Osteoblast (primary cell): ENCODE measurements at regions not wholly inside any gene's neighbourhood (a gene's known extent, or its start where the extent isn't known, plus 50 kb on each side); places are given as distances from the start of the nearest gene placed in this dataset.
A peak's percentile ranks its signal among the peaks of the same experiment; 100 is the strongest.
"Not testable (repeated sequence)": the region's sequence is repeated elsewhere in the genome, so short reads cannot be mapped to it uniquely, and the experiment has no call there.

ENCODE experiments used
- DNase-seq: peaks from one replicate; pipeline ENCODE4 v3.0.0; 2011; ENCODE audit warnings: low spot score, mixed read lengths; ENCODE audit not compliant: insufficient read length; ENCODE audit errors: missing footprints
- H2AFZ ChIP-seq: 2 replicates; pipeline ENCODE4 v1.6.0; 2011; ENCODE audit warnings: mild to moderate bottlenecking, low read length
- H3K27ac ChIP-seq: 2 replicates; pipeline ENCODE4 v1.5.1; 2011; ENCODE audit warnings: mild to moderate bottlenecking, low read depth, low read length, moderate library complexity
- H3K27me3 ChIP-seq: 2 replicates; pipeline ENCODE4 v1.6.0; 2012; ENCODE audit warnings: mild to moderate bottlenecking, control low read depth, inconsistent platforms, low read length, moderate library complexity; ENCODE audit not compliant: insufficient read depth
- H3K36me3 ChIP-seq: 2 replicates; pipeline ENCODE4 v1.5.1; 2011; ENCODE audit warnings: mild to moderate bottlenecking, low read length, control low read depth, moderate library complexity; ENCODE audit not compliant: insufficient read depth
- H3K4me1 ChIP-seq: 2 replicates; pipeline ENCODE4 v1.5.1; 2011; ENCODE audit warnings: mild to moderate bottlenecking, low read length, control low read depth, moderate library complexity; ENCODE audit not compliant: insufficient read depth
- H3K4me2 ChIP-seq: 2 replicates; pipeline ENCODE4 v1.6.0; 2011; ENCODE audit warnings: mild to moderate bottlenecking, low read length; ENCODE audit not compliant: insufficient read depth
- H3K4me3 ChIP-seq: fragments of 200-600 bp; sonication (generic); 3 replicates; pipeline ENCODE4 v1.5.1; 2012; ENCODE audit warnings: mild to moderate bottlenecking, low read length, inconsistent platforms; ENCODE audit not compliant: insufficient read depth
- H3K79me2 ChIP-seq: 2 replicates; pipeline ENCODE4 v1.6.0; 2012; ENCODE audit warnings: mild to moderate bottlenecking, low read length, control low read depth, inconsistent platforms; ENCODE audit not compliant: insufficient read depth
- H3K9me3 ChIP-seq: 2 replicates; pipeline ENCODE4 v1.5.1; 2011; ENCODE audit warnings: low read depth, low read length, control low read depth
- H4K20me1 ChIP-seq: 2 replicates; pipeline ENCODE4 v1.6.0; 2012; ENCODE audit warnings: mild to moderate bottlenecking, low read length, control low read depth; ENCODE audit not compliant: insufficient read depth
- CTCF ChIP-seq: IDR thresholded peaks from 2 replicates; pipeline ENCODE4 v1.5.1; 2011; ENCODE audit warnings: mild to moderate bottlenecking, low read depth, low read length, moderate library complexity; ENCODE audit errors: extremely low read depth

DNA sequence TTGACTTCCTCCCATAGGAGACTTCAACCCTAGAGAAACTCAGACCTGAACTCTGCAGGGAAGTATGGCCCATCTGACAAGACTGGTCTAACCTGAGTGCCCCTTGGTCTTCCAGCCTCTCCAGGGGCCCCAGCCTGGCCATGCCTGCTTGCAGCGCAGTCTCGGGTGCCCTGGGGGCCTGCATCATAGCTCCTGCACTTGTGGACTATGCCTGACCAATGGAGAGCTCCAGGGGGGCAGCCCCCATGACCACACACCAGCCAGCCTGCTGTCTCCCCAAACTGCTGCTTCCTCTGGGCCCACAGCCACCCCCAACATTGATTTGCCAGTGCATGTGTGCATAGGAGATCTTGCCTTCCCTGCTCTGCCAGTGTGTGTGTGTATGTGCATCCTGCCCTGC is 608.6 kb upstream of the MARCKS start:
- no peak for TF ChIP-seq CTCF
- Histone ChIP-seq H3K27ac (no peak overlapping the region), H3K79me2 (no peaks in the 10 kb centered on the region), H3K27me3 (no peaks in the 10 kb centered on the region), H3K9me3 (no peaks in the 10 kb centered on the region), H4K20me1 (no peaks in the 10 kb centered on the region), H3K4me2 (no peak overlapping the region), H3K36me3 (no peaks in the 10 kb centered on the region), H3K4me1 (no peaks in the 10 kb centered on the region), H3K4me3 (no peak overlapping the region), H2AFZ (no peak overlapping the region)
- no peak for DNase-seq

GRCh38 chr6:113254194-113254593 is 603.0 kb upstream of the MARCKS start:
- H3K27ac ChIP-seq, H3K4me1 ChIP-seq, DNase-seq, H3K36me3 ChIP-seq, H2AFZ ChIP-seq, H3K9me3 ChIP-seq, H3K4me3 ChIP-seq, H4K20me1 ChIP-seq, H3K27me3 ChIP-seq, H3K79me2 ChIP-seq, H3K4me2 ChIP-seq: not testable (repeated sequence)

- no peak overlapping the region for H3K27ac ChIP-seq
These were observed 598.4 kb upstream of the MARCKS start for GRCh38 chr6:113258771-113259170.

GRCh38 chr6:113271437-113271836 is 585.7 kb upstream of the MARCKS start:
- H3K36me3 ChIP-seq, result no peaks in the 10 kb centered on the region

More at GRCh38 chr6:113258771-113259170, 598.4 kb upstream of the MARCKS start:
- no peaks in the 10 kb centered on the region for H4K20me1 ChIP-seq
- TF ChIP-seq CTCF, result no peak
- H3K9me3 ChIP-seq, result no peaks in the 10 kb centered on the region
- H3K4me2 ChIP-seq, result no peak overlapping the region
- H3K4me1 ChIP-seq, result no peaks in the 10 kb centered on the region
- H3K79me2 ChIP-seq, result no peaks in the 10 kb centered on the region
- H2AFZ ChIP-seq, result no peak overlapping the region
- no peaks in the 10 kb centered on the region for H3K27me3 ChIP-seq
- no peak for DNase-seq
- no peaks in the 10 kb centered on the region for H3K36me3 ChIP-seq
- no peak overlapping the region for H3K4me3 ChIP-seq

More at GRCh38 chr6:113271437-113271836, 585.7 kb upstream of the MARCKS start:
- Histone ChIP-seq H2AFZ (no peak overlapping the region), H3K4me1 (no peaks in the 10 kb centered on the region), H3K9me3 (peaks cover 20% of the 10 kb centered on the region), H4K20me1 (no peaks in the 10 kb centered on the region), H3K27ac (no peak overlapping the region), H3K4me3 (no peak overlapping the region), H3K4me2 (no peak overlapping the region), H3K27me3 (no peaks in the 10 kb centered on the region), H3K79me2 (no peaks in the 10 kb centered on the region)
- TF ChIP-seq CTCF, result no peak
- peak; percentile 22 for DNase-seq
